Smooth muscle cell (in vitro differentiated cells): ENCODE measurements at regions not wholly inside any gene's neighbourhood (a gene's known extent, or its start where the extent isn't known, plus 50 kb on each side); places are given as distances from the start of the nearest gene placed in this dataset.

ENCODE experiments used
- DNase-seq: peaks from one replicate; lab custom pipeline; 2025; ENCODE audit not compliant: unreplicated experiment; lab: John Stamatoyannopoulos, UW
- H2AFZ ChIP-seq: fragments of 200-600 bp; sonication (generic); 2 replicates; pipeline ENCODE4 v1.6.0; 2016; ENCODE audit warnings: antibody characterized with exemption, low read depth, mild to moderate bottlenecking
- H3F3A ChIP-seq: fragments of 200-600 bp; sonication (generic); 2 replicates; pipeline ENCODE4 v1.6.0; 2017; ENCODE audit warnings: antibody characterized with exemption, low read depth
- H3K27ac ChIP-seq: fragments of 200-600 bp; sonication (generic); 2 replicates; pipeline ENCODE4 v1.5.1; 2016; ENCODE audit warnings: low read depth, mild to moderate bottlenecking
- H3K27me3 ChIP-seq: fragments of 200-600 bp; sonication (generic); 2 replicates; pipeline ENCODE4 v1.6.1; 2016; ENCODE audit warnings: low read depth, mild to moderate bottlenecking
- H3K36me3 ChIP-seq: fragments of 200-600 bp; sonication (generic); 2 replicates; pipeline ENCODE4 v1.5.1; 2016; ENCODE audit warnings: low read depth
- H3K4me1 ChIP-seq: fragments of 200-600 bp; sonication (generic); 2 replicates; pipeline ENCODE4 v1.5.1; 2016; ENCODE audit warnings: low read depth
- H3K4me2 ChIP-seq: fragments of 200-600 bp; sonication (generic); 2 replicates; pipeline ENCODE4 v1.6.0; 2016; ENCODE audit warnings: mild to moderate bottlenecking
- H3K4me3 ChIP-seq: fragments of 200-600 bp; sonication (generic); 2 replicates; pipeline ENCODE4 v1.5.1; 2016; ENCODE audit warnings: mild to moderate bottlenecking
- H3K79me2 ChIP-seq: fragments of 200-600 bp; sonication (generic); 2 replicates; pipeline ENCODE4 v1.6.0; 2016; ENCODE audit warnings: low read depth, mild to moderate bottlenecking
- H3K9ac ChIP-seq: fragments of 200-600 bp; sonication (generic); 2 replicates; pipeline ENCODE4 v1.6.0; 2016; ENCODE audit warnings: low read depth
- H3K9me3 ChIP-seq: fragments of 200-600 bp; sonication (generic); replicated peaks from 2 replicates; pipeline ENCODE4 v1.5.1; 2016; ENCODE audit warnings: low read depth
- H4K20me1 ChIP-seq: fragments of 200-600 bp; sonication (generic); 2 replicates; pipeline ENCODE4 v1.6.0; 2016; ENCODE audit warnings: low read depth
- CTCF ChIP-seq: fragments of 200-600 bp; sonication (generic); IDR thresholded peaks from 2 replicates; pipeline ENCODE4 v1.5.1; 2017; ENCODE audit warnings: borderline replicate concordance, mild to moderate bottlenecking, antibody characterized with exemption; ENCODE audit not compliant: insufficient read depth, poor library complexity, severe bottlenecking
- WGBS: methylation state at CpG from one replicate; pipeline ENCODE4 v1.1.7; 2016; ENCODE audit warnings: low lambda C conversion rate; 5-methylcytosine and 5-hydroxymethylcytosine counted together

- Histone ChIP-seq H4K20me1 (no peaks in the 10 kb centered on the region), H3K36me3 (no peaks in the 10 kb centered on the region), H3K79me2 (no peaks in the 10 kb centered on the region), H2AFZ (no peak overlapping the region), H3K4me3 (no peak overlapping the region), H3K4me1 (no peaks in the 10 kb centered on the region), H3K9ac (no peak overlapping the region), H3K9me3 (no peaks in the 10 kb centered on the region), H3K4me2 (no peak overlapping the region), H3K27ac (no peak overlapping the region), H3F3A (no peaks in the 10 kb centered on the region), H3K27me3 (no peaks in the 10 kb centered on the region)
- no peak for TF ChIP-seq CTCF
- WGBS = 91% methylated on average over 9 of the region's 9 CpGs
- DNase-seq = no peak
Observed at GRCh38 chrX:131791608-131792355, 231.3 kb upstream of the STK26 start.

GRCh38 chrX:131792356-131792749 lies 230.7 kb upstream of the STK26 start:
- 88% methylated on average over 13 of the region's 13 CpGs for WGBS
- H3K9ac ChIP-seq = no peak overlapping the region

GRCh38 chrX:131792789-131793462 lies 230.2 kb upstream of the STK26 start:
- Histone ChIP-seq H3K79me2 (no peaks in the 10 kb centered on the region), H2AFZ (no peak overlapping the region), H3K4me1 (no peaks in the 10 kb centered on the region), H3K27ac (no peak overlapping the region), H3K27me3 (no peaks in the 10 kb centered on the region), H3K9ac (no peak overlapping the region), H3K4me2 (no peak overlapping the region), H3F3A (no peaks in the 10 kb centered on the region), H3K36me3 (no peaks in the 10 kb centered on the region), H3K9me3 (no peaks in the 10 kb centered on the region), H3K4me3 (no peak overlapping the region), H4K20me1 (no peaks in the 10 kb centered on the region)
- no peak for DNase-seq
- TF ChIP-seq CTCF = no peak
- 82% methylated on average over 15 of the region's 15 CpGs for WGBS

More at GRCh38 chrX:131792356-131792749, 230.7 kb upstream of the STK26 start:
- Histone ChIP-seq H3K79me2 (no peaks in the 10 kb centered on the region), H3K4me3 (no peak overlapping the region), H3K4me1 (no peaks in the 10 kb centered on the region), H3K27me3 (no peaks in the 10 kb centered on the region), H2AFZ (no peak overlapping the region), H3F3A (no peaks in the 10 kb centered on the region), H3K9me3 (no peaks in the 10 kb centered on the region), H3K4me2 (no peak overlapping the region), H3K27ac (no peak overlapping the region), H3K36me3 (no peaks in the 10 kb centered on the region), H4K20me1 (no peaks in the 10 kb centered on the region)
- DNase-seq = no peak
- no peak for TF ChIP-seq CTCF
